ENCODE measurements at regions not wholly inside any gene's neighbourhood (a gene's known extent, or its start where the extent isn't known, plus 50 kb on each side); places are given as distances from the start of the nearest gene placed in this dataset.

- no peak overlapping the region for H2AFZ ChIP-seq (ENCODE audit: control insufficient read depth, low read depth, low read length)
- no peaks in the 10 kb centered on the region for H3K9me3 ChIP-seq (replicated peaks; ENCODE audit: control insufficient read depth, insufficient read depth, low read length)
- H3K79me2 ChIP-seq (ENCODE audit: control insufficient read depth, insufficient read depth, low read length) = no peaks in the 10 kb centered on the region
- H3K9ac ChIP-seq (ENCODE audit: control insufficient read depth, insufficient read depth, low read length) = no peak overlapping the region
- H3K4me2 ChIP-seq (ENCODE audit: control insufficient read depth, insufficient read depth) = no peak overlapping the region
- ChIA-PET CTCF (interaction anchor here (0.7 kb wide), 1 partner anchor 222 kb away, joined by 4 read pairs; no protein-coding TSS in a partner anchor), POLR2A (no interaction called here), RAD21 (ENCODE audit: unreplicated experiment) (no interaction called here), SMC1A (ENCODE audit: uncharacterized antibody, unreplicated experiment) (interaction anchor here (1.8 kb wide), 1 partner anchor 8 kb away, joined by 6 read pairs; no protein-coding TSS in a partner anchor)
- in situ Hi-C loops (cut with MboI) (no loop called here), intact Hi-C loops (cut with micrococcal nuclease; ENCODE audit: unreplicated experiment) (no loop called here)
- no peak overlapping the region for H3K27ac ChIP-seq (ENCODE audit: control insufficient read depth, insufficient read depth)
- H3K4me1 ChIP-seq (ENCODE audit: control insufficient read depth, insufficient read depth, low read length) = no peaks in the 10 kb centered on the region
- no peaks in the 10 kb centered on the region for H3K36me3 ChIP-seq (ENCODE audit: control insufficient read depth in 2 of 2, insufficient read depth in 2 of 2, low read length in 1 of 2)
- no peak overlapping the region for H3K4me3 ChIP-seq
- FAIRE-seq (no peak), DNase-seq (ENCODE audit: low read depth, low spot score) (no peak), ATAC-seq (no peak)
- no TSS peak for BruUV-seq (replicated peaks)
- H4K20me1 ChIP-seq (ENCODE audit: control insufficient read depth, insufficient read depth) = no peaks in the 10 kb centered on the region
- TF ChIP-seq DPF2 (IDR thresholded peaks at IDR 0.05) = no peak
- TF ChIP-seq BCLAF1 (IDR thresholded peaks at IDR 0.05) = no peak
- TF ChIP-seq CHD1 (IDR thresholded peaks at IDR 0.05; ENCODE audit: low read depth, low read length) = no peak
- TF ChIP-seq BMI1 (IDR thresholded peaks at IDR 0.05; ENCODE audit: borderline replicate concordance) = no peak
- no peak for TF ChIP-seq MEF2B (IDR thresholded peaks at IDR 0.05; ENCODE audit: partially characterized antibody, poor library complexity, severe bottlenecking)
- TF ChIP-seq SIN3A (IDR thresholded peaks at IDR 0.05; ENCODE audit: low read depth, low read length) = no peak
- TF ChIP-seq ATF2 (IDR thresholded peaks at IDR 0.05; ENCODE audit: low read length) = no peak
- TF ChIP-seq PAX8 (IDR thresholded peaks at IDR 0.05) = no peak
- H3K27me3 ChIP-seq (replicated peaks in 1 of 2; ENCODE audit: control insufficient read depth in 2 of 2, insufficient read depth in 2 of 2, low read length in 1 of 2) = no peaks in the 10 kb centered on the region
- WGBS (ENCODE audit: insufficient coverage, insufficient replicate concordance, low lambda C conversion rate, missing lambda C conversion rate) = 0% methylated on average over 1 of the region's 1 CpG
Observed at GRCh38 chr3:29137601-29138000, 143.3 kb upstream of the RBMS3 start.

Measured in GM12878 (cell line).